NCI-H1105 (cell line): ENCODE measurements at regions not wholly inside any gene's neighbourhood (a gene's known extent, or its start where the extent isn't known, plus 50 kb on each side); places are given as distances from the start of the nearest gene placed in this dataset.

Experiments
- DNase-seq: peaks from one replicate; lab custom pipeline; 2025; lab: John Stamatoyannopoulos, UW

GRCh38 chr11:112751772-112752171 lies 209.4 kb upstream of the NCAM1 start:
- no peak for DNase-seq

DNA sequence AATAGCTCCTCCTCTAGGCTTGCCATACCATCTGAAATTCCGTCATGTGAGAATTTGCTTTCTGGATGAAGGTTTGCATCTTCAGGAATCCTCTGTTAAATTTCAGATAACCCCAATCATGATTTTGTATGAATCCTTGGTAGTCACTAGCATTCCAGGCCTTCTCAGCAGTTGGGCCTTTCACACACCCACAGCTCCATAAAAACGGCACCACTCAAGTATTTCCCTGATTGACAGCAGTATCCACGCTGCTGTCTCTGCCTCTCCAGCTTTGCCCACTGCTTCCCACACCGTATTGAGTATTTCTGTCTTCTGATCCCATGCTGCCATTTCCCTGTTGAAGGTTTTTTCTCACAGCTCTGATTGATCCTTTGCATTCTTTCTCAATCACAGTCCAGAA lies 208.7 kb upstream of the NCAM1 start:
- no peak for DNase-seq

DNA sequence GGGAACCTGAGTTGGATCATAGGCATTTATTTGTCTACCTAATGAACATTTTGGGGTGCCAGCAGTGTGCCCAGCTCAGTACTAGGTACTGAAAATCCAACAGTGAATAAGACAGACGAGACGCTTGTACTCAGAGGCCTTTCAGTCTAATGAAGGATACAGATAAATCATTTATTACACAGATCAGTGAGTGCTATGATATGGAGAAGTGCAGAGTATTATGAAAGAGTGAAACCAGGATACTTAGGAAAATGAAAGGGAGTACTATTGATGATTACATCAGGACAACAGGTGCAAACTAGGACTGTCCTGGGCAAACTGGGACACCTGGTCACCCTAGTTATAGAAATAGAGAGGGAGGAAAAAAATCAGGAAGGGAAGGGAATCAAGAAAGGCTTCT lies 207.5 kb upstream of the NCAM1 start:
- DNase-seq, result no peak

GRCh38 chr11:112759418-112759817 lies 201.8 kb upstream of the NCAM1 start:
- DNase-seq, result no peak

- no peak for DNase-seq
Measured at GRCh38 chr11:112760396-112761059, 200.7 kb upstream of the NCAM1 start.

- no peak for DNase-seq
Measured at GRCh38 chr11:112761911-112762706, 199.1 kb upstream of the NCAM1 start.

GRCh38 chr11:112762707-112763090 lies 198.5 kb upstream of the NCAM1 start:
- DNase-seq, result no peak

DNA sequence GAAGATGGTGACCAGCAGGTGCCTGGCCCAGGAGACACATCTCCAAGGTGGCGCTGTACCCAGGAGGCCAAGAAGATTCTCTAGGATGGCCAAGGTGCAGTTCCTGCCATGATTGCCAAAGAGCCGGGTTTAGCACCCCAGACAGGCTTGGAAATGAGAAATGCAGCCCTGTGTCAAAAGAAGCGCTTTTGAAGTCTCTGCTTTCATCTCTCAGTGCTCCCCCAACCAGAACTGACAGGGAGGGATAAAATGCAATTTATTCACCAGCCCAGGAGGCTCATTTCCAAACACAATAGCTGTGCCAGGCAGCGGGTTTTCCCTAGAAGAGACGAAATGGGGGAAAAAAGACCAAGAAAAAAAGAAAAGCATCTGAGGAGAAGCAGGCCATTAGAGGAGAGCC lies 195.9 kb upstream of the NCAM1 start:
- DNase-seq, result no peak

DNA sequence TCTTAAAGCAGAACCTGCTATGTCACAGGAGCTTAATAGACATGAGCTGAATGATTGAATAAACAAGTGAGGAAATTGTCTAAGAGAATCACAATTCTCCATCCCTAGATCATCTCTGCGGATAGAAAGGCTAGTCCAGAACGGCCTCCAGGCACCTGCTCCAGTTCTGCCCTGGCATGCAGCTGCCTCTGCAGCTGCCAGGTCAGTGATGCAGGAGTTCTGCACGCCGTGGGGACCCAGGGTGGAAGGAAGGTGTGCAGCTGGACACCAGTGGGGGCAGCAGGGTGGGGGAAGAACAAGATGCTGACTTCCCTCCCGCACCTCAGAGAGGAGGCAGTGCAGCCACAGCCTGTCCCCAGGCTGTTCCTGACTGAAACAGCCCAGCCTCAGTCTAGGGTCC lies 192.1 kb upstream of the NCAM1 start:
- peak; percentile 26 for DNase-seq

- no peak for DNase-seq
Measured at GRCh38 chr11:112769584-112769983, 191.6 kb upstream of the NCAM1 start.

DNA sequence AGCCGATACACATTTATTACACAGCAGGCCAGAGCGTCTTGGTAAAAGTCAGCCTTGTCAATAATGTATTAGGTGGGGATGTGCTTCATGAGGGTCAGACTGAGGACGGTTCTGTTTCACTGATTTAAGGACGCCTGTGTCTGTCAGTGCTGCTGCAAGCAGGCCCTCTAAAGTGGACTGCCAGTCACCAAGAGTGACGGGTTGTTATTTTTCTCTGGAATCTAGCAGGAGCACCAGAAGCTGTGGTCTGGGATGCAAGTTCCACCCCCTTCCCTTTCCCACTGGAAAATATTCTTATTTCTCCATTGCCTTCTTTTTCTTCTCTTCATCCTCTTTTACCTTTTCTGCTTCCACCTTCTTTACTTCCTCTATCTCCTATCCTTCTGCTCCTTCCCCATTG lies 191.2 kb upstream of the NCAM1 start:
- no peak for DNase-seq

- DNase-seq, result no peak
Measured at GRCh38 chr11:112770487-112770886, 190.7 kb upstream of the NCAM1 start.

DNA sequence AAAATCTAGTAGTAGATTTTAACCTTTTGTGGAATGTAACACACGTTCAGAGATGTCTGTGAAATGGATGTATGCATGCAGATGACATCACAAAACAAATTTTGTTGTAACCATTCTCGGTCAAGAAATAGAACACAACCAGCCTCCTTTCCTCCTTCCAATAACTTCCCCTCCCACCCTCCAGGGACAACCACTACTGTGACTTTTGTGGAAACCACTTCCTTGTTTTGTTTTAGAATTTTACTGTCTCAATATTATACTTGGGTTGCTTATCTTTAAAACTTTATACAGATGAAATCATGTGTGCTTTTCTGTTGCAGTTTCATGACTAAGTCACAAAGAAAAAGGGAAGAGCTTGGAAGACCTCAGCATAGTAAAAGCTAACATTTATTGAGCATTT lies 189.4 kb upstream of the NCAM1 start:
- DNase-seq, result no peak

- no peak for DNase-seq
Measured at GRCh38 chr11:112773264-112773663, 188.0 kb upstream of the NCAM1 start.

- DNase-seq, result no peak
Measured at GRCh38 chr11:112776834-112777233, 184.4 kb upstream of the NCAM1 start.

DNA sequence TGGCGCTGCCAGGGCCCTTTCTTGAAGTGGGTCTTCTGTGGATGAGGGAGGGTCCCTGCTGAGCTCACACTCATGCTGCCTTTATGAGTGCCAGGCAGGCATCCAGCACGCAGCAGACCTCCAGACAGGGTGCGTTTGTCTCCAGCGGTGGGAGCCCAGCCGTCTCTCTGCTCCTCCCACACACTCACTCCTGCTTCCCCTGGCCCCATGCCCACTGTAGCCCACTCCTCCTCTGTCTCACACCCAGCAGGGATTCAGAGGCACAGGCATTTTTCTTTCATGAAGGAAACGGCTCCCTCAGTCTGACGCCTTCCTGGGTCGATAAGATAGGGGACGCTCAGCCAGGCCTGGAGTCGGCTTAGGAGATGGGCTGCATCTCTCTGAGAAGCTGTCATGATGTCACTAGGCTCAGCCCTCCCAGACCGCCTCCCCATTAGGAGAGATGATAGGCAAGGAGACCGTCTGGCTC lies 183.9 kb upstream of the NCAM1 start:
- DNase-seq, result no peak

DNA sequence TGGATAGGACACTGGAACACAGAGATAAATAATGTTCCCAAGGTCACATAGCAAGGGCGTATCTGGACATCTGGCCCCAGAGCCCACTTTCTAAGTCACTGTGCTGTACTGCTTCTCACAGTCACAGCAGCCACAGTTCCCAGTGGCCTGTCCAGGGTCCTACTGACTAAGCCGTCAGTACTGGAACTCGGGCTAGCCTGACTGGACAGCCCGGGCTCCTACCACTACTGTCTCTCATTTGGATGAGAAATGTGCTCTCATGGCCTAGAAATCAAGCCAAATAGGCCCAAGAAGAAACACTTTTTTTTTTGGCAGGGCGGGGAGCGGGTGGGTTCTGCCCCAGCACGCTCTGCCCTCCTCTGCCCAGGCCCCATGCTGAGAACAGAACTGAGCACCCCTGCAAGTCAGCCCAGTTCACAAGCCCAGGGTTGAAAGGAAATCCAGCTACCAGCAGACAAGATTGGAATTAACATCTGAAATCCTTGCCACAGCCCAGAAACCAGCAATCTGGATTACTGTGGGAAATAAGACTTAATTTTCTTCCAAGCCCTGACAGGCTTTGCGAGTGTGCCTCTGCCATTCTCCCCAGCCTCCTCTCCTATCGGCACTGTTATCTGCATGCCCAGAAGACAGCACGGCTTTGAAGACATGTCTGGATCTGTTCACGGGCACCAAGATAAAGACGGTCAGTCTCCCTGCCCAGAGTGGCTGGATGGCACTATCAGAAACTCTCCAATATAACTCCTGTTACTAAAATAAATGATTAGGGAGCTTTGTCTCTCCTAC lies 182.9 kb upstream of the NCAM1 start:
- no peak for DNase-seq

DNA sequence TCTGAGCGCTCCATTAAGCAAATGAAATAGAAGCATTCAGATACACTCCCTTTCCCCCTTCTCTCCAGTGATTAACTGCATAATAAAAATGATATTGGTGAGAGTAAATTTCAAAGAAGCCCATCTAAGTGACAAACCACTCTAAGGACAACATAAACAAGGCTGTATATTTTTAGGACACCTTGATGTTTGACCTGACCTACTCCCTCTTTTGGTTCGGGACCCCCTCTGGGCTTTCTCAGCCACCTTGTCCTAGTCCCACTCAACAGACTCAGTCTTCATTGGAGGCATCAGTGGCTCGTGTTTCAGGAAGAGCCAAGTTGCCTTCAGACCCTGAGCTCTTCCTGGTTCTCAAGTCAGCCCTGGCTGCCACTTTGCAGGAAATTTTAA lies 182.3 kb upstream of the NCAM1 start:
- DNase-seq, result no peak

- DNase-seq, result no peak
Measured at GRCh38 chr11:112780351-112781087, 180.7 kb upstream of the NCAM1 start.

GRCh38 chr11:112783945-112784322 lies 177.3 kb upstream of the NCAM1 start:
- no peak for DNase-seq

GRCh38 chr11:112784323-112785073 lies 176.7 kb upstream of the NCAM1 start:
- DNase-seq, result peak; percentile 39
